ENCODE measurements at regions not wholly inside any gene's neighbourhood (a gene's known extent, or its start where the extent isn't known, plus 50 kb on each side); places are given as distances from the start of the nearest gene placed in this dataset.
"Not testable (repeated sequence)": the region's sequence is repeated elsewhere in the genome, so short reads cannot be mapped to it uniquely, and the experiment has no call there.

DNA sequence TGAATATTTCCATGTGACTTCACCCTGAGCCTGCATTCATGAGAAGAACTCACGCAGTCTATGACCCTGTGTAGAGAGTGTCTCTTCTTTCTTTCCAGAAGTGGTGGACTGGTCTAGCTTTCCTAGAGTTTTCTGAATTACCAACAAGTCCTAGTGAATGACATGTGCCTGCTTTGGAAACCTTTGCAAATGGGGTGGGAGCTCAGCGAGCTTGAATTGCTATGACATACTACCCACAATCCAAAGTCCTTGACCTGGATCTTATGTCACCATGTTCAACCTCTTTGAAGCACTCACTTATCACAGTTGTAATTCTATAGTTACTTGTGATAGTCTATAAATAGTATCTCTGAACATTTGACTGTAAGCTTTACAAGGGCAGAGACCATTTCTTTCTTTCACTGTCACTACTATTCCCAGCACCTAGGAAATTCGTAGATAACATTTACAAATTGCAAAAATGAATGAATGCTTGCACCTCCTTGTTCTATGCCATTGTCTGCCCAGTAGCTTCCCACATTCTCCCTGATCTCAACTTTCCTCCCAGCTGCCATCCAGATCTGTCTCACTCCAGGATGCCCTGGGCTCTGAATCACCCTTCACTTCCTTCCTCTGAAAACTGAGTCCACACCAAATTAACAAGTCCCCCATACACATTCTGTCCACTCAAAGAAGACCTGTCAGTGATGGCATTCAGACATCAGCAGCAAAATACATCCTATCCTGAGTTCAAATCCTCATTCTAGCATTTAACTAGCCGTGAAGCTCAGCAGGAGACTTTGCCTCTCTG lies 201.9 kb upstream of the SESN3 start:
- no peak for DNase-seq

- no peak for DNase-seq
Observed at GRCh38 chr11:95429376-95429907, 198.4 kb upstream of the SESN3 start.

- DNase-seq = no peak
Observed at GRCh38 chr11:95426823-95427462, 195.9 kb upstream of the SESN3 start.

DNA sequence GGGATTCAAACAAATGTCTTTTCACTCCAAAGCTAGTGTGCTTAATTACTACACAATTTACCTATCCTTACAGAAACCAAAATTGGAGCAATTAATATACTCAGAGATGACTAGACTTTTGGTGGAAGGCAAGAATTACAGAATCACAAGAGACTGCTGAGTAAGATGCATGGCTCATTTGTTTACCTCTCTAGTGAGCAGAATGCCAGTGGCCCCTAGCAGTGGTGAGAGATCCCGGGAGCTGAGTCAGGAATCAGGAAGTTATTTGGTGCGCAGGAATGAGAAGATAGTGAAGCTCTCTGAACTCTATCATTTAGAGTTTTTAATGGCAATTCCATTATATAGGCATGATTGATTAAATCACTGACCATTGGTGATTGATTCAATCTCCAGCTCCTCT lies 188.9 kb upstream of the SESN3 start:
- DNase-seq = no peak

DNA sequence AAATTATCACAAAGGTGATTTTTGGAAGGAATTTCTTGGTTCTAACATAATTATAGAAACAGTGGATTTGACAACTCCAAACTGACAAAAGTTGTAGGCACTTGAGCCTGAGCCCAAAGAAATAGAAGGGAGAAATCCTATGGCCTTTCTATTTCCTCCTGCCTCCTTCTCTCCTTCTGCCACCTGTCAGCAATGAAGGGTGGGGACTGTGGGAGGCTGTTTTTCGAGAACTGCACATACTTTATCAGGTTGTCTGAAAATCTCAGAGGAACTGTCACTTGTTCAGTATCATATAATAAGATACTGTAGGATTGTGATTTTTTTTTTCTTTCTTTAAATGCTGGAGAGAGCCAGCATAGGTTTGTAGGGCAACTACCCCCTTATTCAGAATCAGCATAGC lies 187.9 kb upstream of the SESN3 start:
- DNase-seq = no peak

GRCh38 chr11:95417832-95418231 lies 186.8 kb upstream of the SESN3 start:
- DNase-seq = no peak

DNA sequence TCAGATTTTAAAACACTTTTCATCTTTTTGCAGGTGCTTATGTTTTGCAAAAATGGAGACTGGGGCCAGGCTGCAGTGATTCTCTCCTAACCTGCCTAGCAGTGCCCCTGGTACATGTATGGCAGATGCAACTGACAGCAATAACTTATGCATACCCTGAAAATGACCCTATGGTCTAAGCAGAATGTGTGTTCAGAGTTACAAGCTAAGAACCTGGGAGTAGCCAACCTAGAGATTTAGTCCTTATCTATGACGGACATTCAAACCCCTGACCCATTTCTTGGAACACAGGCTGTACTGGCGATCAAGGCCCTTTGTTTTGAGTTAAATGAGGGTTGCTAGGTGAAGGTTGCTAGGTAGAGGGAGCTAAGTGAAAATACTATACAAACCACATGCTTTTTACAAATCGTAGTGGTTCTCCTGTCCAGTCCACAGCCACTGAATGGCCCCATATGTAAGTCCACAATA lies 184.9 kb upstream of the SESN3 start:
- no peak for DNase-seq

- DNase-seq = no peak
Observed at GRCh38 chr11:95414217-95414616, 183.2 kb upstream of the SESN3 start.

- DNase-seq = no peak
Observed at GRCh38 chr11:95413761-95414160, 182.8 kb upstream of the SESN3 start.

- DNase-seq = no peak
Observed at GRCh38 chr11:95413021-95413420, 182.0 kb upstream of the SESN3 start.

DNA sequence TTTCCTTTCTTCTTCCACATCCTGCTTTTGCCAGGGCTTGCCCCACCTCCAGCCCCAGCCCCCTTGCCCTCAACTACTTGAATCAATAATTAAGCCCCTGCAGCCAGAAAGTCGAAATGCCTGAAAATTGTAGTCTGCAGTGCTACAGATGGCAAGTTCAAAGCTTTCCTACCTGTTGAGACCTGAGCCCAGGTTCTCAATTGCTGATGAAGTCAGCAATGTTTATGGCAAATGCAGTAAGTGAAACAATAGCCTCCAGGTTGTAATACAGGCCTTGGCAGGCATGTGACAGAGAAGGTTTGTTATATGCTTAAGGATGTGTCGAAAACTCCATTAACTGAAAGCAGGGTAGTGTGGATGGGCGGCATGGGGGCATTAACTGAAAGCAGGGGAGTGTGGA lies 181.1 kb upstream of the SESN3 start:
- DNase-seq = no peak

DNA sequence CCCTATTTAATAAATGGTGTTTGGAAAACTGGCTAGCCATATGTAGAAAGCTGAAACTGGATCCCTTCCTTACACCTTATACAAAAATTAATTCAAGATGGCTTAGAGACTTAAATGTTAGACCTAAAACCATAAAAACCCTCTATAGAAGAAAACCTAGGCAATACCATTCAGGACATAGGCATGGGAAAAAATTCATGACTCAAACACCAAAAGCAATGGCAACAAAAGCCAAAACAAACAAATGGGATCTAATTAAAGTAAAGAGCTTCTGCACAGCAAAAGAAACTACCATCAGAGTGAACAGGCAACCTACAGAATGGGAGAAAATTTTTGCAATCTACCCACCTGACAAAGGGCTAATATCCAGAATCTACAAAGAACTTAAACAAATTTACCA lies 179.7 kb upstream of the SESN3 start:
- DNase-seq = not testable (repeated sequence)

- DNase-seq = no peak
Observed at GRCh38 chr11:95406271-95406670, 175.3 kb upstream of the SESN3 start.

- DNase-seq = no peak
Observed at GRCh38 chr11:95404370-95404769, 173.4 kb upstream of the SESN3 start.

GRCh38 chr11:95398437-95399112 lies 167.6 kb upstream of the SESN3 start:
- DNase-seq = no peak

GRCh38 chr11:95392644-95393043 lies 161.6 kb upstream of the SESN3 start:
- DNase-seq = no peak

- DNase-seq = no peak
Observed at GRCh38 chr11:95389427-95389826, 158.4 kb upstream of the SESN3 start.

DNA sequence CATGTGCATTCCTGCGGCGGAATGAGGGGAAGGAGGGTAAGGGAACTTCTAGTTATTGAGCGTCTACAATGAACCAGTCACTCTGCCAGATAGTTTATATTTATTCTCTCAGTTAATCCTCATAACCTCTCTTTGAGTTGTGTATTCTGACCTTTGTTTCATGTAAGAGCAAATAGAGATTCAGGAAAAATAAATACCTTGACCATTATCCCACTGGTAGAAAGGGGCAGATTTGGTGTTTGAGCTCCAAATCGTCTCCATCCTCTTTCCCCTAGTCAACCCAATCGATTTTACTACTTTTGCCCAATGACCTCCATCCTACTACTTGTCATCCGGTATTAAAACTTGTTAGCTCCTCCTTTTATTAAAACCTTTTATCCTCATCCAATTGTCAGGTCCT lies 157.1 kb upstream of the SESN3 start:
- no peak for DNase-seq

- no peak for DNase-seq
Observed at GRCh38 chr11:95387325-95387724, 156.3 kb upstream of the SESN3 start.

GRCh38 chr11:95385577-95385976 lies 154.6 kb upstream of the SESN3 start:
- DNase-seq = no peak

DNA sequence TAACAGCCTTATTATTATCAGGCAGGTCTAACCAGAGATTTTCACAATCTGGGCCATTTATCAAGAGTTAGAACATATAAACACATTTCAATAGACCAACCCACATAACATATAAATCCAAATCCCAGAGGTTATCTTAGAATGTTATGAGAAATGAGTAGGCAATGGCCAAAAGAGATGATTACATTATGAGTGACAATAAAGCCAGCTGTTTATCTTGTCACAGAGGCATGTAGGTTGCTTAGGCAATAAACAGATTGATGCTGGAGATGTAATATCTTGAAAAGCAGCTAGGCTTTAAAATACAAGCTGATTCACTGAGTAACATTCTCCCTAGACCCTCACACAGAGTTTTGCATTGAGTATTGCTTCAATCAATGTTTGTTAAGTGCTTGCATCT lies 148.5 kb upstream of the SESN3 start:
- no peak for DNase-seq

DNA sequence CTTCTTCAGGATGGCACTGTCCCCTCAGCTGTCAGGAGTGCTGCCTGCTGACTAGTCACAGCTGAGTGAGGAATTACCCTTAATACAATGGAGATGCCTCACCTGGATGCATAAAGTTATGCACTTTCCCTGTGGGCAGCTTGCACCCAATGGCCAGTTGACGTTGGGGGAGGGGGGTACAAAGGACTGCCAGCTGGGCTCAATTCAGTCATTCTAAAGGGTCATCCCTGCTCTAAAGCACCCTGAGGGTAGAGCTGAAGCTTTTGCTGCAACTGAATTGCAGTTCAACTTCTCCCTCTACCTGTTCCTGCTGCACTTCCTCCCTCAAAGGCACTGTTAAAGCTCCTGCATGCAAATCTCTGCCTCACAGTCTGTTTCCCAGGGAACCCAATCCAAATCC lies 147.8 kb upstream of the SESN3 start:
- no peak for DNase-seq

DNA sequence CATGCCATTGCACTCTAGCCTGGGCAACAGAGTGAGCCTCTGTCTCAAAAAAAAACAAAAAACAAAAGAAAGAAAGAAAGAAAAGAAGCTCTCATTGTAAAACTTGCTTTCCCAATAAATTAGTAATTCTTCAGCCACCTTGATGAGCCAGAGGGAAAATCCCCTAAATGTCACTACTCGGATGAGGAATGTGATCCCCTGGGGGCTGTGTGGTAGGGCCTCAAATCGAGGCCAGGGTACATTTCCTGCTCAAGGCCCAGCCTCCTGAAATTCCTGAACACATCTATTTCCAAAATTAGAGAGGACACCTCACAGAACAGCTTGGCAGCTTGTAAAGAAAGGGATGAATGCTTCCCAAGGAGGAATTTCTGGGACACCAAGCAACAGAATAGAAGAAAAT lies 147.1 kb upstream of the SESN3 start:
- DNase-seq = no peak

- DNase-seq = no peak
Observed at GRCh38 chr11:95375886-95376285, 144.9 kb upstream of the SESN3 start.
